ENCODE measurements at regions not wholly inside any gene's neighbourhood (a gene's known extent, or its start where the extent isn't known, plus 50 kb on each side); places are given as distances from the start of the nearest gene placed in this dataset.

DNA sequence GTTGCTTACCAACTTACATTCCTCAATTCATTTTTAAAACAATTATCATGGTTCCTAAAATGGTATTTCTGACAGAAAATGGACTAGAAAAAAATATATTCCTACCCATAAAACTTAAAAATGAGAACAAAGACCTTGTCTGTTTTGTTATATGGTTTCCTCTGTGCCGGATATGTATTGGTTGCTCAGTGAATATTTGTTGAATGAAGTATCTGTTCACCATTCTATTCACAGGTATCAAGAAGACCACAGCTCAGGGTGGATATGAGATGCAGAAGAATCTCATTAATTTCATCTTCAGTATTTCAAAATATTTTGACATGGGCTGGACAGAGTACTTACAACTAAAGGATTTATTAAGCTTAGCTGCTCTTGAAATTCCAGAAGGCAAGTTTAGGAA, 58.1 kb downstream of the TUSC7 start:
- DNase-seq (ENCODE audit: low read depth), result no peak

DNA sequence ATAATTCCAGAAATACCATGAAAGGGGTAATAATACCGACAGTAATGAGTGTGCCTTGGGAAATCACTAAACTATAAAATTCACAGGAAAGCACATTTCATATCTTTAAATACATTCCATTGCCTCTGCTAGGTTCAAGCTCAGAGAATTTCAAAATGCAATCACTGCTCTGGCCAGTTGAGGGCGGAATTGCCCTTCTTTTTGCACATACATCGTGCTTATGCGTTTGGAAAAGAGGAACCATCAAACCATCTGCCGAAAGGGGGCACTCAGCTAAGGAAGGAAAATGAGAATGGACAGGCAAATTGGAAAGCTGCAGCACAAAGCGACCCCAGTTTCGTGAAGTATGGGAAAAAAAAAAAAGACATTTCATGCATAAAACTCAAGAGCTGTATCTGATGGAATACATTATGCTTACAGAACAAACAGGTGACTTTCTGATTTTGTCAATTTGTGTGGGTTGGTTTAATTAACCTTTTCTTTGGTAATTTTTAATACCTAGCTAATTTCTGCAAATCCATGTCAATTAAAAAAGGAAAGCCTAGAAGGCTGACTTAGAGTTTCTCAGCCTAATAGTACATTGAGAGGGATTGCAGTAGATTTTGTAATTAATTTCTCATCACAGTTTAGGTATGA, 61.4 kb downstream of the TUSC7 start:
- no peak for DNase-seq (ENCODE audit: low read depth)

DNA sequence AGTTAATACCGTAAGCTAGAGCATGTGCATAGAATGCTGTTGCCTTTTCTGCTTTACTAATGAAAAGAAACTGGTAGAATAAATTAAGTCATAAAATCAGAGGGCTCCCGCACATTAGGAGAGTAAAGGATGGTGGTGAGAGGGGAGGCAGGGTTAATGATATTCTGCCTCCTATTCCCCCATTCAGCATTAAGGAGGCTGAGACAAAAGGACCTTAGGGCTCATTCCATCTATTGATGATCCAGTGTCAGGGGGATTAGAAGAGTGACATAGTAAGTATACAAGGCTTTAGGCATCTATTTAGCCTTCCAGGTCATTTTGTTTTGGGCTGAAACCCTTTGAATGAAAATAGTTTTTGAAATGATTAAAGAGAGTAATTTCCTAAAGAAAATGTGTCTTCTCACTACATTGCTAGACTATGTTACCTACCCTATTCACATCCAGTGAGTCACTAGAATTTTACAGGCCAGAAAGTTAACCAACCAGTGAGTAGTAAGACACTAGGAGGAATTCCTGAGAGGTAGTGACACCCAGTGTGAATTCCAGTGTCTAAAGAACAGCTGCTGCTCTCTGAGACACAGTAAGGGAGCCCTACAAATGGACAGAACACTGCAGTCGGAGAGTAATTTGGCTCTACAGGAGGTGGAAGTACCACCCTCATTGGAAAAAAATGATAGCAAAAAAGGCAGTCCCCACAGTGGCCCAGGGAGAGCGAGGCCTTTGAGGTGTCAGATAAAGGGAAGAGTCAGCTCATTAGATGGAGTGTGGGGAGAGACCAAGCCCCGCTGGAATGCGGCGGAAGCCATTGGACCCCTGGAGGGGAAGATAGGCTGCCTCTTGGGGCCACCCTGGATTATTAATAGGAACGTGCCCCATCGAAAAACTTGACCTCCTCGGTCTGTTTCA, 67.6 kb downstream of the TUSC7 start:
- no peak for DNase-seq (ENCODE audit: low read depth)

DNA sequence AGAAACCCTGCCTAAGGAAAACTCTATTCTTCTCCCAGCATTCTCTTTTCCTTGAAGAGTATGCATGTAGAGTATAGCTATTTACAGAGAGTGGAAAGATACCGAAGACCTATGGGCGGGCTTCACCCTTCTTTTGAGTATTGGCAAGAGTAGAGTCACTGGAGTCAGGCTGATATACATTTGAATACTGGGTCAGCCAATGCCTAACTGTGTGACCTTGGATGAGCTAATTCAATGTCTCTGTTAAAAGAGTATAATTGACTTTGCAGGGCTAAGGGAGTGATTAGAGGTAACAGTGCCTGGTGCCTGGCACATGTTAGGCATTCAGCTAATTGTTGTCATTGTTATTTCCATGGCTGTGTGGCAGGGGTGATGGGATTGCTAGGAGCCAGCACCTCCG, 75.6 kb downstream of the TUSC7 start:
- no peak for DNase-seq (ENCODE audit: low read depth)

GRCh38 chr3:116802651-116803050, 93.1 kb downstream of the TUSC7 start:
- DNase-seq (ENCODE audit: low read depth), result no peak

DNA sequence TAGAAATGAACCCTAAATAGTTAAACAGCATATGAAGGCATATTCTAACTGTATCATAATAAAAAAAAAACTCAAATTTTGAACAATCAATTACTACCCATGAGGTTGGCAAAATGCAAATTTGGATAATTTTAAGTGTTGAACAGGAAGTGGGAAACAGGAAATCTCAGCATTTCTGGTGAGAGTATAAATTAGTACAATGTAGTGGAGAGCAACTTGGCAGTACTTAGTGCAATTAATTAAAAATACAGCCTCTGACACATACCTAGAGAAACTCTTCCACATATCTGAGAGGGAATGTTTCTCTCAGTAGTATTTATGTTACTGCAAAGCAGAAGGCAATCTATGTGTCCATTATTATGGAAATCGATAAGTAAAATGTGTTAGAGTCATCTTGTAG, 96.8 kb downstream of the TUSC7 start:
- DNase-seq (ENCODE audit: low read depth), result no peak

- DNase-seq (ENCODE audit: low read depth), result no peak
Observed at GRCh38 chr3:116808725-116809124, 99.1 kb downstream of the TUSC7 start.

DNA sequence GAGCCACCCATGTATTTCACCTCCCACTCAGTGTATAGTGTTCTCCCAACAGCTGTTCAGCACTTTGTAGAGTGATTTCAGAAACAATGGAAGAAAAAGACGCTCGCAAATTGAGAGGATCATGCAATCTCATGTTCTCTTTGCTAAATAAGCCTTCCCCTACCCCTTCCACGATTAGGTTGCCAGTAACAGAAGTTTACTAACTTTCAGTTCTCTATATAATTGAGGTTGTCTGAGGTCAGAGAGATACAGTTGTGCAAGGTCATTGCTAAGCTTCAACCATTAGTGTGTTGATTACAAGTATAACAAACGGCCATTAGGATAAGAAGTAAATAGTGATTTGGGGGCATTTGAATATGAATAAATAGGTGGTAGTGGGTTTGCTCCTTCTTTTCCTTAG, 99.6 kb downstream of the TUSC7 start:
- no peak for DNase-seq (ENCODE audit: low read depth)

- DNase-seq (ENCODE audit: low read depth), result no peak
Observed at GRCh38 chr3:116811754-116812153, 102.2 kb downstream of the TUSC7 start.

- no peak for DNase-seq (ENCODE audit: low read depth)
Observed at GRCh38 chr3:116812949-116813348, 103.4 kb downstream of the TUSC7 start.

- no peak for DNase-seq (ENCODE audit: low read depth)
Observed at GRCh38 chr3:116815321-116815720, 105.7 kb downstream of the TUSC7 start.

DNA sequence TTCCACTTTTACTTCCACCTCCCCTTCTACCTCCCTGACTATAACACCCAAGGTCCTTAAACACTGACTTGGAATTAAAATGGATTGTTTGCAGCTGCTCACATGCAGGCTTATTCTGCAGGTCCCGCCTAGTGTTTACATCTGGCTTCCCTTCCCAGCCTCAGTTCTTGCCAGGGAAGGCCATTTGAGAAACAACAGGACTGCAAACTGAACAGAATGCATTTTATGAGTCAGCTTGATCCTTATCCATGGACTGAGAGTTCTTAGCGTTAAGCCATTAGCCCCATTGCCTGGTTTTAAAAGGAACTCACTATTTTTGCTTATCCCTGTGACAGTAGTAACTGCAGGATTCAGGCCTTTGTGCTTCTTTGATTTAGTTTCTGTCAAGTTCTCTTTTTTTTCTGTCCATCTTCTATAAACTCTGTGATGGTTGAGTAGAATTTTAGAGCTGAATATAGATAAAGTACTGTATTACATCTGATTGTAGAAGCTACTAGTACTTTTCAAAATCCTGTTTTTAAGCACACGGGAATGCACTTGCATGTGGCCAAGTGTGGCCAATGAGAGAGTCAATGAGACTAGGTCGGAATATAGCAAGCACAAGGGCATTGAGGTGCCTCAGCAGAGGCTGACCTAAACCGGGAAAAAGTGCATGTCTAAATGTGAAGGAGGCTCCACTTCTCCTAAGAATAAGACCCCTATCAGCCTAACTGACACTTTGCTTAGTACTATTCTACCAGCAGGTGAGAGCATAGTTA, 106.4 kb downstream of the TUSC7 start:
- DNase-seq (ENCODE audit: low read depth), result no peak

- no peak for DNase-seq (ENCODE audit: low read depth)
Observed at GRCh38 chr3:116821371-116821770, 111.8 kb downstream of the TUSC7 start.

DNA sequence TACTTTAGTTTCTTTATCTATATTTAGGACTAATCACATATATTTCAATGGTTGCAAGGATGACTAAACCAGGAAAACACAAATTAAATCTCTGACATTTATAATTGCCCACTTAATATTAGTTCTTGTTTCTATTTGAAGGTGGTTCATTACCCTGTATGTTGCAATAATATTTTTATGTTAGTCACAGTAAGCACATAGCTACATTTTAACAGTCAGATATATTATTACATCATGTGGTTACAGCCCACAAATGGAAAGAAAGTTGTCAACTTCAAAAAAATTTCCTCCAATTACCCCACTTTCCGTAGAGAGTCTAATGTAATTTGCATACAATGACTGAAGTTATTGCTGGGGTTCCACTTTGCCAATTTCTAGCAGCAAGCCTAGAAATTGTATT, 114.6 kb downstream of the TUSC7 start:
- DNase-seq (ENCODE audit: low read depth), result no peak

GRCh38 chr3:116833202-116833601, 123.6 kb downstream of the TUSC7 start:
- DNase-seq (ENCODE audit: low read depth), result no peak

DNA sequence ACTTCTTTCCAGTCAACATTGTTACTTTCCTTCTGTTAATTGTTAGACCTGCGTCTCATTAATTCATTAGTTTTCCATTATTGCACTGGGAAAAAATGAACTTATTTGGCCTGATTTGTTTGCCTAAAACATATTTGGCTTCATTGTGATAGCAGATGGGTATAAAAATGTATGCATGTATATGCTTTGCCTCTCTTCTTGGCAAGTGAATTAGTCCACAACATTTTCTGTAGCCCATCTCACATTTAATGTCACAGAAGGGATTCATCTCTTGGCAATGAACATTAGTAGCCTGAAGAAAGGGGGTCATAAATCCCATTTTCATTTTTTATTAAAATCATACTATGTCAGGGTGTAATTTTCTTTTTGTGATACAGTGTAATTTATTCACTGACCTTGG, 125.2 kb downstream of the TUSC7 start:
- DNase-seq (ENCODE audit: low read depth), result no peak

DNA sequence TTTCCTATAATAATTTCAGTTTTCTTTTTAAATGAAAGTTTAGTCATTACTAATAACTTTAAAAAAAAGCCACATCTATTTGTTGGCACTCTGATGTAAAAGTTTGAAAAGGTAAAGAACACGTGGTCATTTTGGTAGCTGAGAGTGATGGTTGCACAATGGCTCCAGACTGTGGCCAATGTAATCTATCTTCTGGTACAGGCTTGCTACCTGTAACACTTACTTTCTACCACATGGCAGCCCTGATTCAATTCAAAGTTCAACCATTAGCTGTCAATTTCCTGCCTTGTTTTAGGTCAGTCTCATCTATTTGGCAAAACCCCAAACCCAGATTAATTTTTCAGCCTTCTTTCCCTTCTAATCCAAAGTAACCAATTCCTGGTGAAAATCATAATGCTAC, 126.1 kb downstream of the TUSC7 start:
- DNase-seq (ENCODE audit: low read depth), result no peak

DNA sequence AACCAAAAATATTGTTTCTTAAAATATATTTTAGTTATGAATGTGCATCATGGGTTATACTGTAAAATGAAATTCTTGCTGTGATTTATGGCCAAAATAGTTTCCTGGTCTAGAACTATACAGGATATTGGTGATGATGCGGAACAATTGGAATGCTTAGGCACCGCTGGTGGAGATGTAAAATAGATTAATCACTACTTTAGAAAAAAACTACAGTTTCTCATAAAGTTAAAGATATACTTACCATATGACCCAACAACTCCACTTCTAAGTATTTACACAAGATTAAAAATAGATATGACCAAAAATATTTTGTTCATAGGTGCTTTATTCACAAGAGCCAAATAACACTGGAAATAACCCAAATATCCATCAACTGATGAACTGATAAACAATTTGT, 126.7 kb downstream of the TUSC7 start:
- DNase-seq (ENCODE audit: low read depth), result no peak

GRCh38 chr3:116837483-116837882, 127.9 kb downstream of the TUSC7 start:
- DNase-seq (ENCODE audit: low read depth), result no peak

DNA sequence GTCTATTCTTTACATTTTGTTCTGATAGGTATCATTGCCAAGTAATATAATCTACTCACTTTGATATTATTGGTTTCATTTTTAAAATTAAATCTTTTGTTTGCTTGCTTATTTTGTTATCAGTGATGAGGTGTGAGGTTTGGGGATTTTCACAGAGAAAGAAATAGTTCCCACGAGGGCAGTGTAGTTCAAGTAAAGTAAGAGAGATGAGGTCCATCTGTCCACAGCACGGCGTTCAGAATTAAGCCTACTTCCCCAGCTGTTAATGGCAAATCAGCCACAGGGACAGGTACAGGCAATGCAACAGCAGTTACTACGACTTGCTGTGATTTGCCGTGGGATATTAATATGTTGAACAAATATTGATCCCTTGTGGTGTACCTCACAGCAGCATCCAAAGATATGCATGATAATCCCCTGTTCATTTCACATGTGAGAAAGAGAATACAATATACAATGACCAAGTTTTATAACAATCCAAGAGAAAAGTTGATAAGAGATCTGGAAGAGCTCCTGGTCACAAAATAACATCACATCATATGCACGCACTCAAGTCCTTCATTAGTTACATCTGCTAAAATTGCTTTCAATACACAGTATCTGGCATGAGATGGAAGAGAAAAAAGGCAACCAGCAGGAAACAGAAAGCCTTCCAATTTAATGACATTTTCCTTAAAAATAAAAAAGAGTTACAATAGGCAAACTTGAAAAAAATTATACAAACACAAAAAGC, 131.6 kb downstream of the TUSC7 start:
- DNase-seq (ENCODE audit: low read depth), result no peak

GRCh38 chr3:116842254-116842957, 132.8 kb downstream of the TUSC7 start:
- DNase-seq (ENCODE audit: low read depth), result no peak

Data from activated T-helper 9 cell treated with anti-CD3 and anti-CD28 coated beads, Interleukin-2, amount 50 U/mL, for 16 hours (primary cell).